H1 (cell line): ENCODE measurements at regions not wholly inside any gene's neighbourhood (a gene's known extent, or its start where the extent isn't known, plus 50 kb on each side); places are given as distances from the start of the nearest gene placed in this dataset.

Experiments
- CTCF ChIA-PET: fragments of 300-600 bp; sonication (Branson Sonifier 250); formaldehyde crosslinking; loops from one replicate; lab custom pipeline; 2021; ENCODE audit not compliant: partially characterized antibody; lab: Charles Lee
- POLR2A ChIA-PET: fragments of 300-600 bp; sonication (Branson Sonifier 250); formaldehyde crosslinking; loops from one replicate; lab custom pipeline; 2021; ENCODE audit warnings: inconsistent platforms; ENCODE audit not compliant: partially characterized antibody; lab: Charles Lee
- DNase-seq, 2 experiments: peaks; one replicate each; pipeline versions ENCODE4 v3.0.0 to v3.0.0-alpha.2; 2010 to 2022; ENCODE audit warnings: low spot score in 2 of 2, low read depth in 1 of 2, mixed read lengths in 1 of 2
- FAIRE-seq: peaks from 2 replicates; lab custom pipeline; 2011; peaks lifted over from hg19 to GRCh38; lab: Jason Lieb, UNC
- H2AFZ ChIP-seq: 2 replicates; pipeline ENCODE4 v1.8.1; 2012; ENCODE audit warnings: low read length, inconsistent platforms
- H2AK5ac ChIP-seq: 2 replicates; pipeline ENCODE4 v1.6.1; 2013; ENCODE audit warnings: low read depth, low read length
- H2BK120ac ChIP-seq: replicated peaks from 2 replicates; pipeline ENCODE3; 2013; ENCODE audit warnings: low read depth, low read length, inconsistent platforms
- H2BK12ac ChIP-seq: 2 replicates; pipeline ENCODE4 v1.6.1; 2013; ENCODE audit warnings: low read depth, low read length
- H2BK15ac ChIP-seq: 2 replicates; pipeline ENCODE4 v1.6.1; 2013; ENCODE audit warnings: low read length
- H2BK20ac ChIP-seq: 2 replicates; pipeline ENCODE4 v1.6.1; 2013; ENCODE audit warnings: low read length
- H2BK5ac ChIP-seq: 2 replicates; pipeline ENCODE4 v1.6.1; 2013; ENCODE audit warnings: low read depth, low read length
- H3K14ac ChIP-seq: 2 replicates; pipeline ENCODE4 v1.6.1; 2013; ENCODE audit warnings: inconsistent platforms; ENCODE audit not compliant: insufficient read length
- H3K18ac ChIP-seq: 2 replicates; pipeline ENCODE4 v1.6.1; 2013; ENCODE audit warnings: low read length; ENCODE audit errors: extremely low read depth
- H3K23ac ChIP-seq: 2 replicates; pipeline ENCODE4 v1.6.1; 2013; ENCODE audit warnings: inconsistent platforms; ENCODE audit not compliant: insufficient read length
- H3K23me2 ChIP-seq: 2 replicates; pipeline ENCODE4 v1.6.1; 2013; ENCODE audit warnings: low read depth, low read length
- H3K27ac ChIP-seq: 2 replicates; pipeline ENCODE4 v1.6.1; 2011; ENCODE audit warnings: low read depth, low read length, inconsistent platforms
- H3K27me3 ChIP-seq, 4 experiments: replicated peaks in 1 of 4; 1 replicate in 1 of 4; 2 replicates in 3 of 4; pipeline versions ENCODE4 v1.6.1 to v1.8.1; 2011 to 2013; ENCODE audit warnings: low read length in 3 of 4, mild to moderate bottlenecking in 3 of 4, inconsistent platforms in 2 of 4, mixed read lengths in 2 of 4, moderate library complexity in 1 of 4; ENCODE audit not compliant: control insufficient read depth in 3 of 4, insufficient read depth in 3 of 4; ENCODE audit errors: extremely low read depth in 1 of 4
- H3K36me3 ChIP-seq, 4 experiments: 2 replicates each; pipeline versions ENCODE4 v1.6.1 to v1.8.1; 2011 to 2013; ENCODE audit warnings: mild to moderate bottlenecking in 4 of 4, low read length in 3 of 4, moderate library complexity in 2 of 4, control low read depth in 1 of 4, inconsistent platforms in 1 of 4; ENCODE audit not compliant: insufficient read depth in 4 of 4, control insufficient read depth in 2 of 4
- H3K4ac ChIP-seq: replicated peaks from 2 replicates; pipeline ENCODE3; 2013; ENCODE audit warnings: low read length, low read depth, mixed read lengths, inconsistent platforms; ENCODE audit not compliant: insufficient read length
- H3K4me1 ChIP-seq, 4 experiments: replicated peaks in 1 of 4; 1 replicate in 1 of 4; 2 replicates in 3 of 4; pipeline versions ENCODE4 v1.6.1 to v1.8.1; 2011 to 2013; ENCODE audit warnings: low read length in 3 of 4, inconsistent platforms in 2 of 4, mixed read lengths in 1 of 4; ENCODE audit not compliant: insufficient read depth in 4 of 4, control insufficient read depth in 3 of 4
- H3K4me2 ChIP-seq, 2 experiments: 2 replicates each; pipeline versions ENCODE4 v1.6.1 to v1.8.1; 2011 to 2013; ENCODE audit warnings: low read depth in 2 of 2, low read length in 2 of 2, control low read depth in 1 of 2, inconsistent platforms in 1 of 2, mild to moderate bottlenecking in 1 of 2; ENCODE audit not compliant: insufficient read depth in 1 of 2
- H3K4me3 ChIP-seq, 4 experiments: fragments of 200-600, 300-600 bp in 1 of 4; sonication (generic), shearing (Covaris generic), sonication (Bioruptor Twin) in 1 of 4; 2 replicates each; pipeline versions ENCODE4 v1.5.1 to v1.8.1; 2011 to 2016; ENCODE audit warnings: low read length in 4 of 4, low read depth in 3 of 4, control low read depth in 2 of 4, inconsistent platforms in 2 of 4, mild to moderate bottlenecking in 2 of 4, mixed read lengths in 1 of 4, moderate library complexity in 1 of 4; ENCODE audit not compliant: insufficient read depth in 2 of 4; ENCODE audit errors: extremely low read depth in 1 of 4
- H3K56ac ChIP-seq: replicated peaks from 2 replicates; pipeline ENCODE3; 2013; ENCODE audit warnings: low read depth, mild to moderate bottlenecking, mixed read lengths, low read length, inconsistent platforms; ENCODE audit not compliant: insufficient read length
- H3K79me1 ChIP-seq: 2 replicates; pipeline ENCODE4 v1.6.1; 2013; ENCODE audit warnings: low read depth, low read length, control low read depth
- H3K79me2 ChIP-seq, 2 experiments: 2 replicates each; pipeline versions ENCODE4 v1.6.1 to v1.8.1; 2012 to 2013; ENCODE audit warnings: low read length in 2 of 2, mild to moderate bottlenecking in 2 of 2, inconsistent platforms in 1 of 2; ENCODE audit not compliant: insufficient read depth in 2 of 2, control insufficient read depth in 1 of 2
- H3K9ac ChIP-seq, 4 experiments: replicated peaks in 1 of 4; 1 replicate in 1 of 4; 2 replicates in 3 of 4; pipeline versions ENCODE4 v1.6.1 to v1.8.1; 2011 to 2013; ENCODE audit warnings: low read depth in 3 of 4, low read length in 3 of 4, control low read depth in 2 of 4, mild to moderate bottlenecking in 2 of 4, moderate library complexity in 2 of 4, inconsistent platforms in 1 of 4; ENCODE audit errors: extremely low read depth in 1 of 4
- H3K9me3 ChIP-seq, 2 experiments: 2 replicates each; pipeline versions ENCODE4 v1.6.1 to v1.8.1; 2012 to 2013; ENCODE audit warnings: mild to moderate bottlenecking in 2 of 2, moderate library complexity in 2 of 2, control low read depth in 1 of 2, inconsistent platforms in 1 of 2, low read depth in 1 of 2, low read length in 1 of 2, mixed read lengths in 1 of 2; ENCODE audit not compliant: insufficient read depth in 2 of 2
- H4K20me1 ChIP-seq, 2 experiments: replicated peaks in 1 of 2; 2 replicates each; pipeline versions ENCODE3 to v1.8.1; 2011 to 2013; ENCODE audit warnings: inconsistent platforms in 2 of 2, low read length in 2 of 2, mild to moderate bottlenecking in 1 of 2; ENCODE audit not compliant: insufficient read depth in 2 of 2, control insufficient read depth in 1 of 2
- H4K5ac ChIP-seq: 2 replicates; pipeline ENCODE4 v1.6.1; 2013; ENCODE audit warnings: low read length, low read depth, mixed read lengths, inconsistent platforms; ENCODE audit not compliant: insufficient read length
- H4K8ac ChIP-seq: 2 replicates; pipeline ENCODE4 v1.8.0; 2013; ENCODE audit warnings: mild to moderate bottlenecking, moderate library complexity, low read length, inconsistent platforms; ENCODE audit not compliant: insufficient read depth; ENCODE audit errors: extremely low read depth
- H4K91ac ChIP-seq: replicated peaks from 2 replicates; pipeline ENCODE3; 2013; ENCODE audit warnings: low read length, mixed read lengths, inconsistent platforms; ENCODE audit not compliant: insufficient read length
- SUZ12 ChIP-seq: fragments of 200-600 bp; sonication (generic); IDR thresholded peaks from 2 replicates; pipeline ENCODE4 v1.6.1; 2012; ENCODE audit warnings: mild to moderate bottlenecking, inconsistent platforms, low read length, moderate library complexity, mixed read lengths
- WGBS, 2 experiments: shearing (Covaris generic) in 1 of 2; methylation state at CpG; one replicate each; pipeline versions ENCODE4 v1.1.6 to v1.1.7; 2013 to 2015; ENCODE audit warnings: low lambda C conversion rate in 2 of 2, mixed read lengths in 2 of 2, inconsistent platforms in 1 of 2, low coverage in 1 of 2, missing lambda C conversion rate in 1 of 2; ENCODE audit not compliant: insufficient replicate concordance in 2 of 2, insufficient coverage in 1 of 2, insufficient read length in 1 of 2; ENCODE audit errors: extremely low coverage in 1 of 2, missing lambda C conversion rate in 1 of 2; 5-methylcytosine and 5-hydroxymethylcytosine counted together

- 99% methylated on average over 3 of the region's 3 CpGs; no CpG with 5 or more reads in 1 of the 2 experiments for WGBS, 2 experiments
- no peak for TF ChIP-seq SUZ12
- Histone ChIP-seq H3K14ac (no peak overlapping the region), H2AK5ac (no peak overlapping the region), H3K23me2 (no peaks in the 10 kb centered on the region), H2BK120ac (no peak overlapping the region), H3K79me1 (no peaks in the 10 kb centered on the region), H3K18ac (no peak overlapping the region), H2BK5ac (no peak overlapping the region), H2AFZ (no peak overlapping the region), H2BK15ac (no peak overlapping the region), H3K4me1 (no peaks in the 10 kb centered on the region), H2BK12ac (no peak overlapping the region), H4K20me1 (no peaks in the 10 kb centered on the region), H3K9me3 (no peaks in the 10 kb centered on the region), H3K9ac (no peak overlapping the region), H3K27ac (no peak overlapping the region), H3K36me3 (no peaks in the 10 kb centered on the region), H3K56ac (no peak overlapping the region), H3K27me3 (no peaks in the 10 kb centered on the region), H3K4me3 (no peak overlapping the region), H4K91ac (no peak overlapping the region), H3K4ac (no peak overlapping the region), H4K5ac (no peak overlapping the region), H3K4me2 (no peak overlapping the region), H2BK20ac (no peak overlapping the region), H3K79me2 (no peaks in the 10 kb centered on the region), H4K8ac (no peak overlapping the region), H3K23ac (no peak overlapping the region)
- ChIA-PET CTCF (no interaction called here), POLR2A (no interaction called here)
- FAIRE-seq (no peak), DNase-seq (no peak)
Measured at GRCh38 chr5:92364986-92365550, 982.0 kb upstream of the ARRDC3 start.
